HG03521 (cell line): ENCODE measurements at regions not wholly inside any gene's neighbourhood (a gene's known extent, or its start where the extent isn't known, plus 50 kb on each side); places are given as distances from the start of the nearest gene placed in this dataset.
"Not testable (repeated sequence)": the region's sequence is repeated elsewhere in the genome, so short reads cannot be mapped to it uniquely, and the experiment has no call there.

ENCODE experiments used
- ATAC-seq: cut with Tn5 transposase; IDR thresholded peaks from one replicate; pipeline ENCODE4 v1.9.1; 2021; ENCODE audit warnings: mild to moderate bottlenecking, moderate library complexity; ENCODE audit not compliant: unreplicated experiment

DNA sequence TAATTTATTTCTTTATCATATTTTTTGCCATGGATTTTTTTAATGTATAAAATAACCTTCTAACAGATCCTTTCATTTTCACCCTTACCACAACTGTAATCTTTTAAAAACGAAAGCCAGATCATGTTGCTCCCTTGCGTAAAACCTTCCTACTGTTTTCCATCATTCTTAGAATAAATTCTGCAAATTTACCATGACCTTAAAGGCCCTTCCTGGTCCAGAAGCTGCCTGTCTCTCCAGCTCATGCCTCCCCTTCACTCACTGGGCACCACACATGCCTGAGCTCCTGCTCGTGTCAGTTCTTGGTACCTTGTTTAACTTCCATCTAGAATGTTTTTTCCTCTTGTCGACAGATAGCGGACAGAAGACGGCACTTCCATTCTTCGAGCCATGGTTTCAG is 245.0 kb upstream of the CDH5 start:
- ATAC-seq: no peak

- no peak for ATAC-seq
Measured at GRCh38 chr16:66120656-66121055, 245.8 kb upstream of the CDH5 start.

DNA sequence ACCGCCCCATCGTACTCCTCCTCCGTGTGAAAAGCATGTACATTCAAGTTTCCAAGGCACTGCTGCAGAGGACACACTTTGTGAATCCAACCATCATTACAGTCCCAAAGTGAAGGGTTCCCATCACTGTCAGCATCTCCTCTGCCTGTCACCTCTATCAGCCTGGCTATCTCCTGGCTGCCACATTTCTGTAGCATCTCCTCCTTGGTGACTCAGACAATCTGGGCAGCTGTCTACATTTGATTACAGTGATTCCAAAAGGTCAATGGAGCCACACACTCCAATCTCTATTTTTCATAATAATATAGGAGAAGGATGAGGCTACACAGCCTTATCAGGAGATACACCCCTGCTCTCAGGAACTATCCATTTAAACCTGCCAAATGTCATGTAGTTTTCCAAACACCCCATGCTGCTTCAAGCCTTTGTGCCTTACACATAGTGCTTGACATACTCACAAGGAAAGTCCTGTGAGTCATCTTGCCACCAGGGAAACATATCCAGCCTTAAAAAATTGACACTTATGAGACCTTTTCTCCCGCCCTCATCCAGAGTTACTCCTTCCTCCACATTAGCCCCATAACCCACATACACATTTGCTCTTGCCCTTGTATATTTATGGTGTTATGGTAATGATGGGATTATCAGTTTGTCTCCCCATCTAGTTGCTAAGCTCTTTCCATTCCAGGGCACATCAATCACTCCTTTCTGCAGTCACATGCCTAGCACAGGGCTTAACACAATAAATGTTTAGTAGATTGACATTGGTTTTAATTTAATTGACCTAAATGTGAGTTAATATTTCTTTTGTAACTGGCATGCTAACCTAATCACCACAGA is 250.1 kb upstream of the CDH5 start:
- no peak for ATAC-seq

DNA sequence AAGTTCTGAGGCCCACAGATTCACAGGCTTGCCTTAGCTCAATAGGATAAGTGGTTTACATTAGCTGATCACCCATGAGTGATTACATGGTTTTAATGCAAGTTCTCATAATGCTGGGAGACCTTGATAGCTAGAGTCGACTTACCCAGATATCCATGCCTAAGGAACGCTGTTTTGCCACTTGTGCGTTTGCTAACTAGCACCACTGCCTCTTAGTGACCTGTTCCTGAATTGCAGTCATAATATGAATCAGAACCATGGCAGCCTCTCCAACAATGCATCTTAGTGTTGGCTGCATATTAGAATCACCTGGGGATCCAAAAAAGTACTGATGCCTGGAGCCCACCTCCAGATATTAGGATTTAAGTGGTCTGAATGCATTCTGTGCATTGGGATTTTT is 251.1 kb upstream of the CDH5 start:
- no peak for ATAC-seq

DNA sequence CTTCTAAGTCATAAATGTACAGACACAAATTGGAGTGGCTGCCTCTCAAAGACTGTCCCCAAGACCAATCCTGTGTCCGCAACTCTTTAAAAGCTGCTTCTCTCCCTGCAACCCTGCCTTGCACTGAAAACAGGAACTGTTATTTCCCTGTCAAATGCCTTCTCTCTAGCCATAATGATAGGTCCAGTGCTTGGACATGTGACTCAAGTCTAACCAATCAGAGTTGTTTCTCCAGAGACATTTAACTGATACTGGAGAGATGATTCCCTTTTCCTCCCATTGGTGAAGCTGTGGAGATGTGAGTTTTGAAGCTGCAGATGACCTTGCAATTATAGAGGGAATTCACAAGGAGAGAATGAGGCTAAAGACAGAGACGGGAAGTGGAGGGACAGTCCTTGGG is 253.3 kb upstream of the CDH5 start:
- no peak for ATAC-seq

DNA sequence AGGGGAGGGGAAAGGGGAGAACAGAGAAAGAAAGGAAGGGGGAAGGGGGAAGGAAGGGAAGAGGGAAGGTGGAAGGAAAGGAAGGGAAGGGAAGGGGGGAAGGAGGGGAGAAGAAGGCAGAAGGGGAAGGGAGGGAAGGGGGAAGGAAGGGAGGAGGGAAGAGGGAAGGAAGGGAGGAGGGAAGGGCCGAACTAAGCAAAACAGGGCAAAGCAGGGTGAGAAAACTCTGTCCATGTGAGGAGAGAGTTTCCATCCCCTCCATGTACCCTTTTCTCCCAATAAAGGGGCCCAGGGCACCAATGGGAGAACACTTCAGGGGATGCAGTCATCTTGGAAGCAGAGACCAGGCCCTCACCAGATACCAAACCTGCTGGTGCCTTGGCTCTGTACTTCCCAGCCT is 256.8 kb upstream of the CDH5 start:
- no peak for ATAC-seq

- ATAC-seq: no peak
Measured at GRCh38 chr16:66107661-66108060, 258.8 kb upstream of the CDH5 start.

DNA sequence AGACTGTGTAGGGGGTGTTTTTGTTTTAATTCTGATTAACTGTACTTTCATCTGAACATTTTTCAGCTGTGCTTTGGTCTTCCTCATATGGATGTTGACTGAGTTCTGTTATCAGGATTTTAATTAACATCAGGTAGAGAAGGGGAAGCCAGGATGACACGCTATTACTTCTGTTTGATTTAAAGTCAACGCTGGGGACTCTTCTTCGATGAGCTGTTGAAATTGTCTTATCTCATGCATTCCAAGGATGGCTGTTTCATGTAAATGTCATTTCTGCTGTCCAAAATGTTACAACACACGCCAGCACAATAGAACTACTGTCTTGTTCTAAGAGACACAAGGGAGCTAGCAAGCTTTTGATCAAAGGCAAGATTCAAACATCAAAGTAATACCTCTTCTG is 263.3 kb upstream of the CDH5 start:
- ATAC-seq: no peak

GRCh38 chr16:66099306-66099705 is 267.2 kb upstream of the CDH5 start:
- no peak for ATAC-seq

GRCh38 chr16:66097751-66098150 is 268.7 kb upstream of the CDH5 start:
- ATAC-seq: no peak

- no peak for ATAC-seq
Measured at GRCh38 chr16:66095676-66096075, 270.8 kb upstream of the CDH5 start.

DNA sequence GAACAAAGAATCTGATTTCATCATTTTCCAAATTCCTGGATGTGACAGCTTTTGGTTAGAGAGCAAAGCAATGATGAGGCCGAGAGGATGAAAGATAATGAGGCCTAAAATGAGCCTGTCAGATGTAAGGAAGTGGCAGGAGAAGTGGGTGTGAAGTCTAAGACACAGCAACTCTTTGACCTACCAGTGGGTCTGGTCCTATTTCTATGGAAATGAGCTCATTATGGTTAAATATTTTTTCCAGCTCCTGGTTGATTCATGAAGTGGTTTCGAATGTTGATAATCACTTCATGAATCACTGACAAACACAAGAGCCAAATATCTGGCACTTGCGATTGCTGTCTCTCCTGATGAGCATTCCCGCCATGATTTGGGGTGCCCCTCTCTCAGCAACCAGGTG is 273.3 kb upstream of the CDH5 start:
- ATAC-seq: no peak

DNA sequence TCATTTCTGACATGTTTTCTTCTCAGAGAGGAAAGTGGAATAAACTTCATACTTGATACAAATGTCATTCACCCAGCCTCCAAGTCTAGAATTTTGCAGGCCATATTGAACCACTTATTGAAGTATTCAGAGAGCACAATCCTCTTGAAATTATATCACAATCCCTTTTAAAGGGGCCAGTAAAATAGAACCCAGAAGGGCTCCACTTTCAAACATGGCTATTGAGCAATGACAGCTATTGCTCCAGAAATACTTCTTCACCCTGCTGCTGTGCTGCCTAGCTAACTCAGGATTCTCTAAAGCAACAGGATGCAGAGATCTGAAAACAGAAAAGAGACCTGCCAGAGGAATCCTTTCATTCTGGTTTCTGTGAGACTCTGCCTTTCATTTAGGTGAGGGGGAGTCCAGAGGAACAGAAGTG is 275.0 kb upstream of the CDH5 start:
- ATAC-seq: no peak

DNA sequence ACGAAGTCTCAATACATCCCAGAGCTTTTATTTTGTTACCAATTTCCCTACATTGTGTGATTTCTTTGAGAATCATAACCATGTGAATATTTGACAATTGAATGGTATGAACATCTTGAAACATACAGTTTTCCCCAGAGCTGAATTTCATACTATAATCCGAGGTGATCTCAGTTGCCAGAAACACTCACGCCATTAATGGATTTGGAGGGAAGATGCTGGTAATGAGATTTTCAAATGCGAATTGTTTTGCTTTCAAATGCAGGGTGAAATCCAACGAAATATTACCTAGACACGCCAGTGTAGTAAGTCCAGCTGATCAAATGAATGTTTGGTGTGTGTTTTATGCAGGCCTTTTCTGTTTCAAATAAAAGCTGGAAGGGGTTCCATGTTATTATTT is 277.8 kb upstream of the CDH5 start:
- ATAC-seq: no peak

DNA sequence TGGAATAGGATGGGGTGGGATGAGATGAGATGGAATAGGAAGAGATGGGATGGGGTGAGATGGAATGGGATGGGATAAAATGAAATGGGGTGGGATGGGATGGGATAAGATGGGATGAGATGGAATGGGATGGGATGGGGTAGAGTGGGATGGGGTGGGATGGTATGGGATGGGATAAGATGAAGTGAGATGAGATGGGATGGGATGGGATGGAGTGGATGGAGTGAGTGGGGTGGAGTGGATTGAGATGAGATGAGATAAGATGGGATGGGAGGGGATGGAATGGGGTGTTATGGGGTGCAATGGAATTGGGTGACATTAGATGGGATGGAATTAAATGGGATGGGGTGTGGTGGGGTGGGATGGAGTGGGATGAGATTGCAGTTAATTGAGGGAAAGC is 279.2 kb upstream of the CDH5 start:
- no peak for ATAC-seq

DNA sequence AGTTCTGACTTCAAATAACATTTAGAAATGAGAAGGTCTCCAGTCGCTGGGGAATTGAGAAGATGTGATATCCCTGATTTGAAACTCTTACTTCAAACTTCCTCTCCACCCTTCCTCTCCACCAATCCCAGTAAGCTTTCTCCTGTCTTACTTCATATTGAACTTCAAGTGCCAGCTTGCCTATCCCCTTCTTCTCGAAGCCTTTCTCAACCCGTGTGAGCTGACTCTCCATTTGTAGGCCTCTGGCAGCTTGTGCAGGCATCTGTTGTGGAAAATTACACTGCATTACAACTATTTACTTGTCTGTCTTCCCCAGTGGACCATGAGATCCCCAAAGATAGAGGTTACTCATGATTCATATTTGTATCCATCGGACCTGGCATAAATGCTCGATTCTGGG is 280.8 kb upstream of the CDH5 start:
- no peak for ATAC-seq

DNA sequence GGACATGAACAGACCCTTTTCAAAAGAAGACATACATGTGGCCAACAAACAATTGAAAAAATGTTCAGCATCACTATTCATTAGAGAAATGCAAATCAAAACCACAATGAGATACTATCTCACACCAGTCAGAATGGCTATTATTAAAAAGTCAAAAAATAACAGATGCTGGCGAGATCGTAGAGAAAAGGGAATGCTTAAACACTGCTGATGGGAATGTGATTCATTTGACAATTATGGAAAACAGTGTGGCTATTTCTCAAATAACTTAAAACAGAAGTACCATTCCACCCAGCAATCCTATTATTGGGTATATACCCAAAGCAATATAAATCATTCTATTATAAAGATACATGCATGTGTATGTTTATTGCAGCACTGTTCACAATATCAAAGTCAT is 281.8 kb upstream of the CDH5 start:
- not testable (repeated sequence) for ATAC-seq

DNA sequence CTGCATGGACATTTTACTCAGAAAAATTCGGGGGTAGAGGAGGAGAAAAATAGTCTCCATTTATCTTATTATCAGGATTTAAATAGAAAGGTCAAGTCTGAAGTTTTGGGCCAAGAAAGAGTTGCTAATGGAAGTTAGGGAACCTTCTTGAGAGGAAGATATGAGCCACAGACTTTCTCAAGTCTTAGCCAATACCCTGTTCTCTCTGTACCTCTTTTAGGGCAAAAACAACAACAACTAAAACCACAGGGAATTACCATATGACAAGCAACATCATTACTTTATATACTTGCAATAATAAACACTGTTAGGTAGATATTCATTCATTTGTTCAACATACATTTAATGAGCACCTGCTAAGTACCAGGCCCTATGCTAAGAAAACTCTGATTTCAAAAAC is 282.2 kb upstream of the CDH5 start:
- no peak for ATAC-seq

DNA sequence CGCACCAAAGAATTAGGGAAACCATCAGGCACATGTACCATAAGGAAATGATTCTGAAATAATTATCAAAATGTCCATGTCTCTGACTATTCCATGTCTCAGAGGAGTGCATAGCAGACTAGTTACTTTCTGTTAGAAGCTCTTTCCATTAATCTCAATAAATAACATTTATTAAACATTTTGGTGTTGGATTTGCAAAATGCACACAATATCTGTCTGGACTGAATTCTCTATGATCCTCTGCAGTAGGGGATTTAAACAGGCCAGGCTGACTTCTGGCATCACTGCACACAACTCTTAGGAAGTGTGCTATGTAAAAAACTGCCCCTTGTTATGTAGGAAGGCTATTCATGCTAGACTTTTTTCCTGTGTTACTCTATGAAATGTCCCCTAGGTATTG is 283.3 kb upstream of the CDH5 start:
- ATAC-seq: no peak

DNA sequence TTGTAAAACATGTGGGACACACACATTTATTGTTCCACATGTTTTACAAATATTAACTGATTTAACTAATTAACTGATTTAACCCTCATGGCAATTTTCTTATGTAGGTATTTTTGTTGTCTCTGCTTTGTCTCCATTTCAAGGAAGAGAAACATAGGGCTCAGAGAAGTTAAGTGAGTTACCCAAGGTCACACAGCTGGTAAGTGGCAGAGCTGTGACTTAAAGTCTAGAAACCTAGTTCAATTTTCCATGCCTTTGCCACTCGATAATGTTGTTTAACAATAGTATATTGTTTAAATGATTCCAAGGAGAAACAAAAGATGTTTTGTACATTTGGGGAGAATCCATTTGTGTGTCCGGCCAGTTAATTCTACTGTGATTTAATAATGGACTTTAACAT is 284.1 kb upstream of the CDH5 start:
- ATAC-seq: no peak

GRCh38 chr16:66081775-66082366 is 284.6 kb upstream of the CDH5 start:
- no peak for ATAC-seq

DNA sequence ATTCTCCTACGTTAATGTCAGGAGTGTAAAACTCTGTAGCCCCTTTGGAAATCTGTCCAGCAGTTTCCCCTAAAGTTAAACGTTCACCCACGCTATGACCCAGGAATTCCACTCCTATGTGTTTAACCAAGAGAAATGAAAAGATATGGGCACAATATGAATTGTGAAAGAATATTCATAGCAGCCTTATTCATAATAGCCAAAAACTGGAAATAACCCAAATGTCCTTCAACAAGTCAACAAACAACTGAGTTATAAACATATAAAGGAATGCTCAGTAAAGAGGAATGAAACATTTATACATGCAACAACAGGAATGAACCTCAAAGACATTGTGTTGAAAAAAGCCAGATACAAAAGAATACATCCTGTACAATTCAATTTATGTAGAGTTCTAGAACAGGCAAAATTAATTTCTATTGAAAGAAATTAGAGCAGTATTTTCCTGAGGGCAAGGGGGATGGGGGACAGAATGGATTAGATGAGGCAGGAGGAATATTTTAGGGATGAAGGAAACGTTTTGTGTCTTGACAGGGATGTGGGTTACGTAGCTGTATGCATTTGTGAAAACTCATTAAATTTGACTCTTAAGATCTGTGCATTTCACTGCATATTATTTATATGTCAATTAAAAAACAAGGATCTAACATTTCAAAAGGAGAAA is 286.7 kb upstream of the CDH5 start:
- no peak for ATAC-seq
